Colonic mucosa (tissue), 4 donors: ENCODE measurements at regions not wholly inside any gene's neighbourhood (a gene's known extent, or its start where the extent isn't known, plus 50 kb on each side); places are given as distances from the start of the nearest gene placed in this dataset.

Source experiments
- DNase-seq: peaks from one replicate; pipeline ENCODE4 v3.0.0-alpha.2; 2020
- H3K27ac ChIP-seq: fragments of 200-600 bp; one replicate; pipeline ENCODE4 v1.8.0; 2021
- H3K27me3 ChIP-seq: fragments of 200-600 bp; one replicate; pipeline ENCODE4 v1.8.0; 2021
- H3K36me3 ChIP-seq: fragments of 200-600 bp; one replicate; pipeline ENCODE4 v1.8.0; 2021
- H3K4me1 ChIP-seq: fragments of 200-600 bp; one replicate; pipeline ENCODE4 v1.8.0; 2021; ENCODE audit warnings: mild to moderate bottlenecking
- H3K4me3 ChIP-seq: fragments of 200-600 bp; one replicate; pipeline ENCODE4 v1.8.0; 2021
- H3K9ac ChIP-seq, 2 donors: one replicate each; pipeline ENCODE4 v1.7.0; 2013; ENCODE audit warnings: control low read depth in 2 of 2, low read depth in 2 of 2, low read length in 2 of 2
- H3K9me3 ChIP-seq: fragments of 200-600 bp; one replicate; pipeline ENCODE4 v1.8.0; 2021
- CTCF ChIP-seq: fragments of 200-600 bp; IDR thresholded peaks from one replicate; pipeline ENCODE4 v1.8.0; 2022; ENCODE audit warnings: antibody characterized with exemption, mild to moderate bottlenecking
- intact Hi-C: fragments of 100-400 bp; cut with DNase I; formaldehyde crosslinking; loops from one replicate; pipeline ENCODE4 v1.14.1; 2022
- donor health status: healthy.
- donor health status: DM: no; HTN: no; CAD: no.
- donor health status: DM: no; HTN: no; CAD: no.

GRCh38 chr9:75691408-75691807 lies 199.1 kb upstream of the PCSK5 start:
- intact Hi-C loops: no loop called here
- no peak overlapping the region for H3K27ac ChIP-seq
- DNase-seq: no peak
- no peak overlapping the region for H3K9ac ChIP-seq
- TF ChIP-seq CTCF: no peak
- no peaks in the 10 kb centered on the region for H3K9me3 ChIP-seq
- H3K27me3 ChIP-seq: no peaks in the 10 kb centered on the region
- H3K4me3 ChIP-seq: no peak overlapping the region
- H3K4me1 ChIP-seq: no peaks in the 10 kb centered on the region
- H3K36me3 ChIP-seq: no peaks in the 10 kb centered on the region

GRCh38 chr9:75692309-75692708 lies 198.2 kb upstream of the PCSK5 start:
- Histone ChIP-seq H3K9ac (no peak overlapping the region), H3K27me3 (no peaks in the 10 kb centered on the region), H3K4me3 (no peak overlapping the region), H3K4me1 (no peaks in the 10 kb centered on the region), H3K9me3 (no peaks in the 10 kb centered on the region), H3K27ac (no peak overlapping the region), H3K36me3 (no peaks in the 10 kb centered on the region)
- intact Hi-C loops: no loop called here
- TF ChIP-seq CTCF: no peak
- no peak for DNase-seq

GRCh38 chr9:75695921-75696320 lies 194.6 kb upstream of the PCSK5 start:
- H3K9me3 ChIP-seq: no peaks in the 10 kb centered on the region

GRCh38 chr9:75699017-75699416 lies 191.5 kb upstream of the PCSK5 start:
- Histone ChIP-seq H3K36me3 (no peaks in the 10 kb centered on the region), H3K9ac (no peak overlapping the region), H3K27me3 (no peaks in the 10 kb centered on the region), H3K9me3 (no peaks in the 10 kb centered on the region), H3K4me3 (no peak overlapping the region), H3K27ac (no peak overlapping the region), H3K4me1 (no peaks in the 10 kb centered on the region)
- intact Hi-C loops: no loop called here
- no peak for TF ChIP-seq CTCF
- no peak for DNase-seq

More at GRCh38 chr9:75695921-75696320, 194.6 kb upstream of the PCSK5 start:
- no peak overlapping the region for H3K27ac ChIP-seq
- no peak overlapping the region for H3K4me3 ChIP-seq
- no peaks in the 10 kb centered on the region for H3K36me3 ChIP-seq
- H3K9ac ChIP-seq: no peak overlapping the region
- H3K4me1 ChIP-seq: no peaks in the 10 kb centered on the region
- no peak for DNase-seq
- TF ChIP-seq CTCF: no peak
- H3K27me3 ChIP-seq: no peaks in the 10 kb centered on the region
- intact Hi-C loops: no loop called here

GRCh38 chr9:75699625-75700251 lies 190.7 kb upstream of the PCSK5 start:
- no peaks in the 10 kb centered on the region for H3K4me1 ChIP-seq
- intact Hi-C loops: no loop called here

More at GRCh38 chr9:75699625-75700251, 190.7 kb upstream of the PCSK5 start:
- Histone ChIP-seq H3K9me3 (no peaks in the 10 kb centered on the region), H3K9ac (no peak overlapping the region), H3K36me3 (no peaks in the 10 kb centered on the region), H3K27me3 (no peaks in the 10 kb centered on the region), H3K4me3 (no peak overlapping the region), H3K27ac (no peak overlapping the region)
- no peak for TF ChIP-seq CTCF
- no peak for DNase-seq
